Ishikawa (cell line): ENCODE measurements at regions not wholly inside any gene's neighbourhood (a gene's known extent, or its start where the extent isn't known, plus 50 kb on each side); places are given as distances from the start of the nearest gene placed in this dataset.

Source experiments
- EP300 ChIP-seq: IDR thresholded peaks from 2 replicates; pipeline ENCODE4 v1.6.1; 2012; ENCODE audit warnings: borderline replicate concordance
- RAD21 ChIP-seq: IDR thresholded peaks from 2 replicates; pipeline ENCODE4 v1.6.1; 2012; ENCODE audit warnings: low read depth
- ZBTB7A ChIP-seq: IDR thresholded peaks from 2 replicates; pipeline ENCODE4 v1.6.1; 2012; ENCODE audit warnings: low read depth
- TF ChIP-seq, protein P1 (sequence below): IDR thresholded peaks from 2 replicates; pipeline ENCODE4 v1.6.1; 2012

DNA sequence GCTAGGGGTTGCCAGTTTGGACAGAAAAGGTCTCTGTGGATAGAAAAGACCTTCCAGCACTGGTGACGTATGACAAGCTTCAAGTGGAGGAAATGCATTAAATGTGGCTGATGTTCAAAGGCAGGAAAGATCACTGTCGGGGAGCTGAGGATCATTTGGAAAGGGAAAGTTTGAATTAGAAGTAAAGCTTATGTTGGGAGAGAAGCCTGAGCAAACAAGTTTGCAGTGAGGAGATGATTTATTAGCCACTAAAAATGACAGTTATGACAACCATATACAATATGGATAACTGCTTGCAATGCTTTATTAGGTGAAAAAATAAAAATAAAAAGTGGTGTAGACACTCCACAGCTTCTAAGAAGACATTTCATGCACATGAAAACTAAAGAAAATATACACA is 135.3 kb upstream of the HS3ST1 start:
- TF ChIP-seq ZBTB7A (no peak), EP300 (no peak), RAD21 (no peak)
- TF ChIP-seq, protein P1, sequence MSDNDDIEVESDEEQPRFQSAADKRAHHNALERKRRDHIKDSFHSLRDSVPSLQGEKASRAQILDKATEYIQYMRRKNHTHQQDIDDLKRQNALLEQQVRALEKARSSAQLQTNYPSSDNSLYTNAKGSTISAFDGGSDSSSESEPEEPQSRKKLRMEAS: no peak
